ACHN (cell line): ENCODE measurements at regions not wholly inside any gene's neighbourhood (a gene's known extent, or its start where the extent isn't known, plus 50 kb on each side); places are given as distances from the start of the nearest gene placed in this dataset.

Experiments
- DNase-seq: peaks from one replicate; pipeline ENCODE4 v3.0.0-alpha.2; 2015
- in situ Hi-C: cut with HindIII; loops from 2 replicates; pipeline ENCODE4 v1.10.0; 2017; ENCODE audit warnings: low sequenced_read_pairs, low pct_ligation_motif_present, low pct_unique_long_range_greater_than_20kb

DNA sequence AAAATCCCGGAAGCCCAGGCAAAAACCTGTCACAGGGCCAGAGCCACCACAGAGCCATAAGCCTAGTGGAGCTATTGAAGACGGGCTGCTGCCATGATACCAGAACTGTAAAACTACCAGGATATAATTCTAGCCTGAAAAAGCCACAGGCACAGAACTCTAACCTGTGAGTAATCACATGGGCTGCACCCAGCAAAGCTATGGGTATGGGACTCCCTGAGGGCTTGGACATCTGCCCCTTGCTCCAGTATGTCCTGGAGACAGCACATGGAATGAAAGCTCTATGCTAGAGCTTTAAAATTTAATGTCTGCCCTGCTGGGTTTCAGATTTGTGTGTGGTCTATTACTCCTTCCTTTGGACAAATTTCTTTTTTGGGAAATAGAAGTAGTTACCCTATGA lies 2183.6 kb upstream of the CELF4 start:
- DNase-seq: no peak

GRCh38 chr18:39748727-39749126 lies 2183.1 kb upstream of the CELF4 start:
- no peak for DNase-seq
- in situ Hi-C loops: no loop called here

More for the DNA sequence above, 2183.6 kb upstream of the CELF4 start:
- in situ Hi-C loops: no loop called here

- DNase-seq: no peak
- in situ Hi-C loops: no loop called here
These were observed 2180.6 kb upstream of the CELF4 start for GRCh38 chr18:39746201-39746600.

- in situ Hi-C loops: no loop called here
- no peak for DNase-seq
These were observed 2177.9 kb upstream of the CELF4 start for GRCh38 chr18:39743463-39743862.

DNA sequence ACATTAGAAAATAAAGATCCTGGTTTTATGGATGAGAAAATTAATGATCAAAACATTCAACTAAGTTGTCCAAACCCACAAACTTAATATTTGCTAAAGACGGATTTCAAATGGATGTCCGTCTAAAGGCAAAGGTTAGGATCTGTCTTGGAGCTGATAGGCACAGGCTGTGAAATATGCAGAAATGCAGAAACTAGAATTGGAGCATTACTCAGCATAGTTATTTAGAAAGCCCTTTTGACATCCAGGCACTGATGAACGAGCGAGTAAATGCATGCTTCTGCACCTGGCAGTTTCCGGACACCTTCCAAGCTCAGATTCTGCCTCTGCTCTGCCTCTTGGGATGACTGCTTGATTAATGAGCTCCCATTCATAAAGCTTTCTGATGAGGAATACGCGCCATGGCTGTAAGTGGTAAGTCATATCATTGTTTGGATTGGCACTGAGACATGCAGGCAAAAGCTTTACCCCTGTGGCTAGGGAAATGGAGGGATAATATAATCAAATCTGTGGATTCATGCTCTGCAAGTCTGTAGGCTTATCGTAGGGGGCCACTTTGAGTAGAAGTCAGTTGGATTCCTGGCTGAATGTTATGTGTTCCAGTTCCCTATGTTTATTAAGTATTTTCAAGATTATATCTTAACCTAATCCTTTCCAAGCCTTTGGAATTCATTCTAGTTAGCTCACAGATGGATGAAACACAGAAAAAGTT lies 2176.3 kb upstream of the CELF4 start:
- in situ Hi-C loops: no loop called here

DNA sequence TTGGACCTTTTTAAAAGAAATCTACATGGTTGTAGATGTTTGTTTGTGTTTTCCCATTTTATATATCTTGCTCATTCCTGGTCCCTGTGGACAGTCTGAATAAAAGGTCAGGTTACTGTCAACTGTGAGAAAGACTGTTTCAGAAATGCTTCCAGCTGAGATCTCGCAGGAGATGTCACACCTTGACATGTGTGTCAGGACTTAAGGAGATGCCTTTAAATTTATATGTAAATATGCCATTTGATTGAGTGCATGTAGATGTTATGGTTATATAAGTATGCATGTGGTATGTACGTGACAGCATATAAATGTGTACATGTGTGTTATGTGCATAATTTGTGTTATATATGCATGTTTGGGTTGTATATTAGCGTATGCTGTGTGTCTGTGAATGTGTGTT lies 2172.3 kb upstream of the CELF4 start:
- DNase-seq: no peak
- in situ Hi-C loops: no loop called here

More for the DNA sequence above, 2176.3 kb upstream of the CELF4 start:
- no peak for DNase-seq

DNA sequence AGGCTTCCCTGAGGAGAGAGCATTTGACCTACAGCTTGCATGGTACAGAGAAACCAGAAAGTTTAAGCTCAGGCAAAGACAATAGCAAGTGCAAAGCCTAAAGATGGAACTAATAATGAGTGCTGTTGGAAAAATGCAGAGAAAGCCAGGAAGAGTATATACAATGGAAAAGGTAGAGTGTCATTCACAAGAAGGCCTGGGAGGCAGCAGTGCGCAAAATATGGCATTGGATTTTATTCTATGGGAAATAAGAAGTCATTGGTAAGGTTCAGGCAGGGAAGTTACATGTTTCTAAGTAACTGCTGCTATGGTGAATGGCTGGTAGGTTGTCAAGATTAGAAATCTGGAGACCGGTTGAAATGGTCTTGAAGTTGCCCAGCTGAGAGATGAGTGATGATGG lies 2167.3 kb upstream of the CELF4 start:
- DNase-seq: no peak
- in situ Hi-C loops: no loop called here

GRCh38 chr18:39730606-39731005 lies 2165.0 kb upstream of the CELF4 start:
- in situ Hi-C loops: no loop called here

GRCh38 chr18:39724652-39725051 lies 2159.1 kb upstream of the CELF4 start:
- in situ Hi-C loops: no loop called here

More at GRCh38 chr18:39730606-39731005, 2165.0 kb upstream of the CELF4 start:
- no peak for DNase-seq

DNA sequence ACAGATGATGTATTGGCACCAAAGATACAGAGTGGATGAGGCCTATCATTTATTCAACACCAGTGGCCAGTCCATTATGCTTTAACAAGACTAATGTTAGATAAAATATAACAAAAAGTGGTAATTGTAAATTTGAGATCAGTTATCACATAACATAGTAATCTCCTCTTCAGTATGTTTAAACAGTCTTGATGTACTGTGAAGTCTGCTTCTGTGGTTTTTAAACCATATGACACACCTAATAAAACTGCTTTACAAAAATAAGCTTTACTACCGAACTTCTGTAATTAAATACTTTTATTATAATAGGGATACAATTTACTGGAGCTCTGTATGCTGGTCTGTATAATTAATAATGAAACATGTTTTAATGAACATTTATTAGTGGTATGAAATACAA lies 2156.1 kb upstream of the CELF4 start:
- in situ Hi-C loops: no loop called here
- DNase-seq: no peak

More at GRCh38 chr18:39724652-39725051, 2159.1 kb upstream of the CELF4 start:
- DNase-seq: no peak

DNA sequence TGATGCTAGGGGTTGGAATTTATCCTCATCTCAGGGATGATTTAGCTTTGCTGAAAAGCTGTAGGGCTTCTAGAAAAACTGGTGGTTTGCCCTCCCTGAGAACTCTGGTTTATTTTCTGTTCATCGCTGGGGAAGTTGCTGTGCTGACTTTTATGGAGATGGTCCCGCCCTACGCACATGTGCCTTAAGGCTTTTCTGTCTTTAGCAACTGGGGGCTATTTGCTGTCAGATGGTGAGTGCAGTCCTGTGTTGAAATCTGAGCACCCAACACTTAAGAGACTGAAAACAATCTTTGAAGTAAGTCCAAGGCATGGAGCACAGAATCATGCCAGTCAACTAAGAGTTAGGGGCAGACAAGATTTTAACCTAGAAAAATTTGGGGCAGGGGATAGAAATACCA lies 2148.4 kb upstream of the CELF4 start:
- DNase-seq: no peak
- in situ Hi-C loops: no loop called here

DNA sequence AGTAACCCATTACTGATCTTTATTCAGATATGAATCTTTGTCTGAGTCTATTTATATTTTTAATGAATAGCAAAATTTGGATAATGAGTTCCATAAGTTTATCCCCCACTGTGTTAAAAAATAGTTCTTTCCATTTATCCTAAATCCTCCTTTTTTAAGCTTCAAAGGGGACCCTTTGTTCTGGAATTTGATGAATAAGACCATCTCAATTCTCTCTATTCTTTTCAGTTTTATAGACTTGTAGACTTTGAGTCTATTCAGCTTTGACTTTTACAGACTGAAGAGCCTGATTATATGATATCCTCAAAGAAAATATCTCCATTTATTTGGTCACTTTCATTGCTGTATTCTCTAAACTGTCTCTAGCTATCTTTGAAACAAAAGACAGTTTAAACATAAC lies 2146.1 kb upstream of the CELF4 start:
- in situ Hi-C loops: no loop called here

DNA sequence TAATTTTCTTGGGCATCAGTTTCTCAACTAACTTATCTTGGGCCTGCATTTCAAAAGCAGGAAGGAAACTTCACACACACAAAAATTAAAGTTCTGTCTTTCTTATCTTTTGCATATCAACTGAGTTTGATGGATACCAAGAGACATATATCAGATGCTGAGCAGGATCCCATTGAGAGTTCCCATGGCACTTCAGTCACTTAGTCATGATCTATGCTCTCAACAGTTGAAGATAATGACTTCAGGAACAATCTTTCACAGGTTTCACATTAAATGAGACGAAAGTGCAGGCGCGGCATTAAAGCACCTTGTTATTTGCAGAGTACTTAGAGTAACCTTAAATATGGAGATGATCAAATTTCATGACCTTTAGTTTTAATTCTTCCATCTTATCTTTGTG lies 2139.8 kb upstream of the CELF4 start:
- DNase-seq: no peak
- in situ Hi-C loops: no loop called here

More for the DNA sequence above, 2146.1 kb upstream of the CELF4 start:
- DNase-seq: no peak

DNA sequence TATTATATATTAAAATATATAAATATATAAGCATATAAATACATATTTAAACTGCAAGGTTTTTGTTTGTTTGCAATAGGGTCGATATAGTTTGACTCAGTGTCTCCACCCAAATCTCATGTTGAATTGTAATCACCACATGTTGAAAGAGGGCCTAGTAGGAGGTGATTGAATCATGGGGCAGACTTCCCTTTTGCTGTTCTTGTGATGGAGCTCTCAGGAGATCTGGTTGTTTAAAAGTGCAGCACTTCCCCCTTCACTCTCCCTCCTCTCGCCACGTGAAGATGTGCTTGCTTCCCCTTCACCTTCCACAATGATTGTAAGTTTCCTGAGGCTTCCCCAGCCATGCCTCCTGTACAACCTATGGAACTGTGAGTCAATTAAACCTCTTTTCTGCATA lies 2137.3 kb upstream of the CELF4 start:
- DNase-seq: no peak
- in situ Hi-C loops: no loop called here

- peak; percentile 66 for DNase-seq
- in situ Hi-C loops: no loop called here
These were observed 2136.2 kb upstream of the CELF4 start for GRCh38 chr18:39701839-39702238.

DNA sequence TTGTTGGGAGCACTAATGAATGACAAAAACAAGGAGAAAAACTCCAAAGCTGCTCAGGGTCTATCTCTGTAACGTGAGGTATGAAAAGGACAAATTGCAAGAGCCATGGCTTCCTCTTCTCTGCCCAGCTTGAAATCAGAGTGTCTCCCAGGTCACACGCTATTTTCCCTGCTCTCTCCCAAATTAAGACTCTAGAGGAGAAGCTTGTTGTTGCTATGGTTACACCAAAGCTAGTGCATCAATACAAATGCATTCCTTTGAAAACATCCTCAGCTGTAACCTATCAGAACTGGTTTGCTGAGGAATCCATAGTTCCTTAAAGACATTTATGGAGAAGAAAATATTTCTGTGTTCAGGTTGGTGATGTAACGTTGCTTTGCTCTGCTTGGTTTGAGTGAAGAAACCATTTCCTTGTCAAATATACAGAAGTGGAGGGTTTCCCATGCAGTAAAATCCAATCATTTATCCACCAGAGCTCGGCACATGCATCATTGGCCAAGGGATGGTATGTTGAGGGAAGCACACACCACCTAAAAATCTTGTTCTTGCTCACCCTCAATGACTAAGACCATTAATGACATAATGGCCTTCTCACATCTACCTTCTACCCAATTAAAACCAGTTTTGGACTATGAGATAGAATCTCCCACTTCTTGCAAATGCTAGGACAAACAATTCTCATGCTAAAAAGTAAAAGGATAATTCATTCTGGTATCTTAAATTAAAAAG lies 2135.6 kb upstream of the CELF4 start:
- in situ Hi-C loops: no loop called here
- no peak for DNase-seq

GRCh38 chr18:39699340-39699964 lies 2133.9 kb upstream of the CELF4 start:
- no peak for DNase-seq
- in situ Hi-C loops: no loop called here

GRCh38 chr18:39698436-39698835 lies 2132.8 kb upstream of the CELF4 start:
- in situ Hi-C loops: no loop called here
- no peak for DNase-seq

GRCh38 chr18:39693359-39693758 lies 2127.8 kb upstream of the CELF4 start:
- in situ Hi-C loops: no loop called here
- no peak for DNase-seq
